ENCODE measurements at regions not wholly inside any gene's neighbourhood (a gene's known extent, or its start where the extent isn't known, plus 50 kb on each side); places are given as distances from the start of the nearest gene placed in this dataset.
"Not testable (repeated sequence)": the region's sequence is repeated elsewhere in the genome, so short reads cannot be mapped to it uniquely, and the experiment has no call there.

DNA sequence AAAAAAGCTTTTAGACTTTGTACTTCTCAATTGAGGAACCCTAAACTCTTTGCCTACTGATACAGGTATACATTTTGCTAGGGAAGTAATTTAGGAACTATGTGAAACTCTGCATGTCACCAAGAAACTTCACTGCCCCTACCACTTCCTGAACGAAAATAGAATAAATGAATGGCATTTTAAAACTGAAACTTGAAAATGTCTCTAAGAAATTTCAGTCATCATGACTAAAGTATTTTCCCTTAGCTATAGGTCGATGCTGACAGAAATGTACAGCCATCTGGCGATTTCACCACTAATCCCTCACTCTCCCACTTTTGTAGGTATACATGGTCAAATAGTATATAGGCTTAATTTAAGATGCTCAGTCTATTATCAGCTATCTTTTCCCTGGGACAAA, 194.9 kb upstream of the SYT10 start:
- Histone ChIP-seq H3K9me3 (ENCODE audit: control insufficient read depth, low read length) (no peaks in the 10 kb centered on the region), H3K4me3 (ENCODE audit: extremely low read depth, insufficient read depth, low read length, poor library complexity, severe bottlenecking) (no peak overlapping the region), H3K36me3 (ENCODE audit: control insufficient read depth, insufficient read depth, low read length) (no peaks in the 10 kb centered on the region), H3K4me1 (ENCODE audit: control insufficient read depth, insufficient read depth, low read length, poor library complexity, severe bottlenecking) (no peaks in the 10 kb centered on the region), H3K27ac (ENCODE audit: low read depth, low read length, severe bottlenecking) (no peak overlapping the region)
- no CpG with 5 or more reads among the region's 3 CpGs for WGBS, 2 experiments (ENCODE audit: insufficient coverage in 2 of 2)

- H3K4me3 ChIP-seq (ENCODE audit: extremely low read depth, insufficient read depth, low read length, poor library complexity, severe bottlenecking); H3K36me3 ChIP-seq (ENCODE audit: control insufficient read depth, insufficient read depth, low read length); H3K9me3 ChIP-seq (ENCODE audit: control insufficient read depth, low read length); H3K4me1 ChIP-seq (ENCODE audit: control insufficient read depth, insufficient read depth, low read length, poor library complexity, severe bottlenecking); H3K27ac ChIP-seq (ENCODE audit: low read depth, low read length, severe bottlenecking): not testable (repeated sequence)
- WGBS, 2 experiments (ENCODE audit: insufficient coverage in 2 of 2), result 80 to 94% methylated on average over 1 to 2 of the region's 6 CpGs
These were observed 197.3 kb upstream of the SYT10 start for GRCh38 chr12:33636930-33637329.

DNA sequence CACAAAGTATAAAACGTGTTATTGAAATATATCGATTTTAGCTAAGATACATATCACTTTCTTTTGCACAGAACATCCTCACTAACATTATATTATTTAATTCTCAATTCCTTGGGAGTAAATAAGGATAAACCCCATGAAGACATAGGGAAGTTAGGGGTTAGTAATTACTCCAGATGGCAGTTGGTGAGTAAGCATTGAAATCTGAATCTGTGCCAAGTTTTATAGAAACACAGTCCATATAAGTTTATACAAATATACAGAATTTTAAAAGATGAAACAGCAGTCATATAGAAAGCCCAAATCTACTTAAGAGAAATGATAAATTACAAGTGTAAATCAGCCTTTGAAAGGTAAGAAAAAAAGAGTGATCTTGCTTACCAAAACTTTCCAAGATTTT, 200.4 kb upstream of the SYT10 start:
- H3K9me3 ChIP-seq (ENCODE audit: control insufficient read depth, low read length), result no peaks in the 10 kb centered on the region
- H3K4me1 ChIP-seq (ENCODE audit: control insufficient read depth, insufficient read depth, low read length, poor library complexity, severe bottlenecking), result no peaks in the 10 kb centered on the region
- H3K27ac ChIP-seq (ENCODE audit: low read depth, low read length, severe bottlenecking), result no peak overlapping the region
- no CpG with 5 or more reads among the region's 2 CpGs for WGBS, 2 experiments (ENCODE audit: insufficient coverage in 2 of 2)
- no peaks in the 10 kb centered on the region for H3K36me3 ChIP-seq (ENCODE audit: control insufficient read depth, insufficient read depth, low read length)
- H3K4me3 ChIP-seq (ENCODE audit: extremely low read depth, insufficient read depth, low read length, poor library complexity, severe bottlenecking), result no peak overlapping the region

GRCh38 chr12:33649992-33650391, 210.4 kb upstream of the SYT10 start:
- 88% methylated on average over 2 of the region's 4 CpGs; no CpG with 5 or more reads in 1 of the 2 experiments for WGBS, 2 experiments (ENCODE audit: insufficient coverage in 2 of 2)

DNA sequence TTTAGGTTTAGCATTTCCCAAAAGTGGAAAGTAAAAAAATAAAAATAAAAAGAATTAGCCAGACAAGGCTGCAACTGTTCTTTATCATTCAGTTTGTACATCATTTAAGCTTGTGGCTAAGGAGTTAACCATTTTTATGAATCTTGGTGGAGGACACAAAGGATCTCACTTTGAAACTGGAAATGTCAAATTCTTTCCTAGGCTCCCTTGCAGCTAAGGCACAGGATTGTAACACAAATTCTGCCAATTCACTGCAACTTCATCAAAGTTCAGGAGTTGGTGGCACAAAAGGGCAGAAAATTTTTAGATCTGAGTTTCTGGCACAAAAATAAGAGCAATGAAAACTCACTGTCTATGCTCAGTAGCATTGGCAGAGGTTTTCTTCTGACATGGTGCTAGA, 211.2 kb upstream of the SYT10 start:
- Histone ChIP-seq H3K36me3 (ENCODE audit: control insufficient read depth, insufficient read depth, low read length) (no peaks in the 10 kb centered on the region), H3K4me1 (ENCODE audit: control insufficient read depth, insufficient read depth, low read length, poor library complexity, severe bottlenecking) (no peaks in the 10 kb centered on the region), H3K9me3 (ENCODE audit: control insufficient read depth, low read length) (no peaks in the 10 kb centered on the region)

More at GRCh38 chr12:33649992-33650391, 210.4 kb upstream of the SYT10 start:
- Histone ChIP-seq H3K36me3 (ENCODE audit: control insufficient read depth, insufficient read depth, low read length) (no peaks in the 10 kb centered on the region), H3K27ac (ENCODE audit: low read depth, low read length, severe bottlenecking) (no peak overlapping the region), H3K9me3 (ENCODE audit: control insufficient read depth, low read length) (no peaks in the 10 kb centered on the region), H3K4me3 (ENCODE audit: extremely low read depth, insufficient read depth, low read length, poor library complexity, severe bottlenecking) (no peak overlapping the region), H3K4me1 (ENCODE audit: control insufficient read depth, insufficient read depth, low read length, poor library complexity, severe bottlenecking) (no peaks in the 10 kb centered on the region)

DNA sequence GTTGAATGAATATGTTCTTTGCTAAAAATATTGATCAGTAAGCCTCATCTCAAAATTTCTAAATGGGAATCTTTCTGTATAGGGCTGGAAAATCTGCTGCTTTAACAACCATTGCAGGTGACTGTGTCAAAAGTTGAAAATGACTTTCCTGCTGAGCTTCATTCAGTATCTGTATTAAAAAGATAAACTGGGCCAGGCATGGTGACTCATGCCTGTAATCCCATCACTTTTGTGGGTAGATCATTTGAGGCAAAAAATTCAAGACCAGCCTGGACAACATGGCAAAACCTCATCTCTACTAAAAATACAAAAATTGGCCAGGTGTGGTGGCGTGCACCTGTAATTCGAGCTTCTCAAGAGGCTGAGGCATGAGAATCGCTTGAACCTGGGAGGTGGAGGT, 213.7 kb upstream of the SYT10 start:
- Histone ChIP-seq H3K4me3 (ENCODE audit: extremely low read depth, insufficient read depth, low read length, poor library complexity, severe bottlenecking) (no peak overlapping the region), H3K4me1 (ENCODE audit: control insufficient read depth, insufficient read depth, low read length, poor library complexity, severe bottlenecking) (no peaks in the 10 kb centered on the region), H3K27ac (ENCODE audit: low read depth, low read length, severe bottlenecking) (no peak overlapping the region), H3K9me3 (ENCODE audit: control insufficient read depth, low read length) (no peaks in the 10 kb centered on the region), H3K36me3 (ENCODE audit: control insufficient read depth, insufficient read depth, low read length) (no peaks in the 10 kb centered on the region)
- WGBS, 2 experiments (ENCODE audit: insufficient coverage in 2 of 2), result 85 to 97% methylated on average over 2 to 3 of the region's 3 CpGs

More for the DNA sequence above, 211.2 kb upstream of the SYT10 start:
- Histone ChIP-seq H3K27ac (ENCODE audit: low read depth, low read length, severe bottlenecking) (no peak overlapping the region), H3K4me3 (ENCODE audit: extremely low read depth, insufficient read depth, low read length, poor library complexity, severe bottlenecking) (no peak overlapping the region)

DNA sequence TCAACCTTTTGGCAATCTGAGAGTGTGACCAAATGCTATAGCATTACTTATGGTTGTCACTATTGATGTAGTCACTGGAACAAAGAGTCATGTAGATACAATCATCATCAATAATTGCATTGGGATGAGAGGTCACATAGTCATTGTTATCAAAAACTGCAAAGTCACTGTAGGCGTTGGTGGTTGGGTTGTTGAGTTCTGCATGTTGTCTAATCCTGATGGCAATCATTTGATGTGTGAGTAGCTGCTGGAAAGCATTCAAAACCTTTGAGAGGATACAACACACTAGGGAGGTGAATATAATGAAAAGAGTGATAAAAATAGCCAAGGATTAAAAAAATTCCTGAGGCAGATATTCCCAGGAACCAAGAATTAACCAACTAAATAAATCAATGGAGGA, 214.7 kb upstream of the SYT10 start:
- Histone ChIP-seq H3K36me3 (ENCODE audit: control insufficient read depth, insufficient read depth, low read length) (no peaks in the 10 kb centered on the region), H3K27ac (ENCODE audit: low read depth, low read length, severe bottlenecking) (no peak overlapping the region), H3K4me1 (ENCODE audit: control insufficient read depth, insufficient read depth, low read length, poor library complexity, severe bottlenecking) (no peaks in the 10 kb centered on the region), H3K9me3 (ENCODE audit: control insufficient read depth, low read length) (no peaks in the 10 kb centered on the region), H3K4me3 (ENCODE audit: extremely low read depth, insufficient read depth, low read length, poor library complexity, severe bottlenecking) (no peak overlapping the region)
- WGBS, 2 experiments (ENCODE audit: insufficient coverage in 2 of 2), result 100% methylated on average over 1 of the region's 1 CpG

GRCh38 chr12:33663000-33663654, 223.5 kb upstream of the SYT10 start:
- no peak overlapping the region for H3K4me3 ChIP-seq (ENCODE audit: extremely low read depth, insufficient read depth, low read length, poor library complexity, severe bottlenecking)
- H3K27ac ChIP-seq (ENCODE audit: low read depth, low read length, severe bottlenecking), result no peak overlapping the region
- H3K4me1 ChIP-seq (ENCODE audit: control insufficient read depth, insufficient read depth, low read length, poor library complexity, severe bottlenecking), result no peaks in the 10 kb centered on the region
- WGBS, 2 experiments (ENCODE audit: insufficient coverage in 2 of 2), result 75 to 100% methylated on average over 1 of the region's 4 CpGs
- no peaks in the 10 kb centered on the region for H3K9me3 ChIP-seq (ENCODE audit: control insufficient read depth, low read length)
- no peaks in the 10 kb centered on the region for H3K36me3 ChIP-seq (ENCODE audit: control insufficient read depth, insufficient read depth, low read length)

DNA sequence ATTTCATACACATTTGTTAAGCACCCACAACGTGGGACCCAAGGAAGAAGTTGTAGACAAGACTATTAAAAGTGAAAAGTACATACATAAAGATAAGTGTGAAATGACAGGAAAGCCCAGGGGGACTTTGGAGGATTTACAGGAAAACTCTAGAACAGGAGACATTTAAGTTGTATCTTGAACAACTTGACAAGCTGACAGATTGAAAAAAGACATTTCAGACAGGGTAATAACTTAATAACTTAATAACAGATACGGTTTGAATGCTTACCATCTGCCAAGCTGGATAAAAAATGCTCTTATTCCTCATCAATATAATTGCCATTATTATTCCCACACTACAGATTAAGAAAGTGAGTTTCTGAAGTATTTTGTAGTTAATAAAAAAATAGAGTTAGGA, 229.7 kb upstream of the SYT10 start:
- no peaks in the 10 kb centered on the region for H3K4me1 ChIP-seq (ENCODE audit: control insufficient read depth, insufficient read depth, low read length, poor library complexity, severe bottlenecking)
- no peak overlapping the region for H3K27ac ChIP-seq (ENCODE audit: low read depth, low read length, severe bottlenecking)
- no CpG with 5 or more reads among the region's 2 CpGs for WGBS, 2 experiments (ENCODE audit: insufficient coverage in 2 of 2)
- H3K4me3 ChIP-seq (ENCODE audit: extremely low read depth, insufficient read depth, low read length, poor library complexity, severe bottlenecking), result no peak overlapping the region
- no peaks in the 10 kb centered on the region for H3K9me3 ChIP-seq (ENCODE audit: control insufficient read depth, low read length)
- H3K36me3 ChIP-seq (ENCODE audit: control insufficient read depth, insufficient read depth, low read length), result no peaks in the 10 kb centered on the region

DNA sequence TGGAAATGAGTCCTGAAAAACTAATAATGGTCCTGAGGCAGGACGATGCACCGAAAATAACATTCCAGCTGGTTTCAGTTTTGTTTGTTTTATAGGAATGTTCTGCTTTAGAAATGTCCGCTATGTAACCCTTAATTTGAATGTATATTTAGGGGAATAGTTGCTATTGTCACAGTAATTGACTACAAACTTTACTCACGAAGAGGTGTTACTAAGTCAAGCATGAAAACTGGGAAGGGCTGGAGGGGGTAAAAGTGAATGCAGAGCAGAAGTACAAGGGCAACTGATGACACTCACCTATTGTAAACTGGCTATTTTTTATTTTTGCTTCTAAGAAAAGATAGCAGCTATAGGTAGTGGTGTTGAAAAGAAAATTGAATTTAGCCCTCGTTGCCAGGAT, 230.7 kb upstream of the SYT10 start:
- WGBS, 2 experiments (ENCODE audit: insufficient coverage in 2 of 2), result 50 to 67% methylated on average over 1 to 4 of the region's 5 CpGs
- Histone ChIP-seq H3K36me3 (ENCODE audit: control insufficient read depth, insufficient read depth, low read length) (no peaks in the 10 kb centered on the region), H3K4me3 (ENCODE audit: extremely low read depth, insufficient read depth, low read length, poor library complexity, severe bottlenecking) (no peak overlapping the region), H3K27ac (ENCODE audit: low read depth, low read length, severe bottlenecking) (no peak overlapping the region), H3K9me3 (ENCODE audit: control insufficient read depth, low read length) (no peaks in the 10 kb centered on the region), H3K4me1 (ENCODE audit: control insufficient read depth, insufficient read depth, low read length, poor library complexity, severe bottlenecking) (no peaks in the 10 kb centered on the region)

GRCh38 chr12:33671676-33672075, 232.1 kb upstream of the SYT10 start:
- Histone ChIP-seq H3K27ac (ENCODE audit: low read depth, low read length, severe bottlenecking) (no peak overlapping the region), H3K4me1 (ENCODE audit: control insufficient read depth, insufficient read depth, low read length, poor library complexity, severe bottlenecking) (no peaks in the 10 kb centered on the region), H3K36me3 (ENCODE audit: control insufficient read depth, insufficient read depth, low read length) (no peaks in the 10 kb centered on the region), H3K4me3 (ENCODE audit: extremely low read depth, insufficient read depth, low read length, poor library complexity, severe bottlenecking) (no peak overlapping the region), H3K9me3 (ENCODE audit: control insufficient read depth, low read length) (no peaks in the 10 kb centered on the region)
